ENCODE measurements at regions not wholly inside any gene's neighbourhood (a gene's known extent, or its start where the extent isn't known, plus 50 kb on each side); places are given as distances from the start of the nearest gene placed in this dataset.

DNA sequence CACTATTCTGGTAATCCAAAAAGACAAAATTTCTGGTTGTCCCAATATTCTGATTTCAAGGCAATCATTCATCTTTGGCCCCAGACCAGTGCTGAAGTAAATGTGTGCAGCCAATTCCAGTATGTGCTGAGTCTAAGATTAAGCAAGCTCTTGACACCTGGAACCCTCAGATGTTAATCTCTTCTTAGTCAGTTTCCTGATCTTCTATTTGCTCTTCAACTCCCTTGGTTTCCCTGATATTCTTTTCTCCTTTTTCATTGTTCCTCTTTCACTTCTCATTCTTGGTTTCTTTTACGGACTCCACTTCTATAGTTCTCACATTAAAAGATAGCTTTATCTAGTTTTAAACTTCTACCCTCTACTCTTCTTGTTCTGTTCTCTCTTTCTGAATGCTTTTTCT lies 445.7 kb upstream of the FANCL start:
- H3K4me1 ChIP-seq (ENCODE audit: control insufficient read depth in 1 of 2, insufficient read depth in 2 of 2, low read length in 2 of 2), result no peaks in the 10 kb centered on the region
- no peaks in the 10 kb centered on the region for H3K36me3 ChIP-seq (ENCODE audit: control insufficient read depth in 1 of 2, insufficient read depth in 2 of 2, low read length in 2 of 2)
- H3K9me3 ChIP-seq (ENCODE audit: control insufficient read depth in 1 of 2, low read length in 2 of 2), result no peaks in the 10 kb centered on the region
- no peak overlapping the region for H3K4me3 ChIP-seq (ENCODE audit: low read depth in 1 of 2, low read length in 2 of 2)
- H3K27me3 ChIP-seq (ENCODE audit: low read depth, low read length), result no peaks in the 10 kb centered on the region
- no peak overlapping the region for H3K27ac ChIP-seq (ENCODE audit: low read length)

DNA sequence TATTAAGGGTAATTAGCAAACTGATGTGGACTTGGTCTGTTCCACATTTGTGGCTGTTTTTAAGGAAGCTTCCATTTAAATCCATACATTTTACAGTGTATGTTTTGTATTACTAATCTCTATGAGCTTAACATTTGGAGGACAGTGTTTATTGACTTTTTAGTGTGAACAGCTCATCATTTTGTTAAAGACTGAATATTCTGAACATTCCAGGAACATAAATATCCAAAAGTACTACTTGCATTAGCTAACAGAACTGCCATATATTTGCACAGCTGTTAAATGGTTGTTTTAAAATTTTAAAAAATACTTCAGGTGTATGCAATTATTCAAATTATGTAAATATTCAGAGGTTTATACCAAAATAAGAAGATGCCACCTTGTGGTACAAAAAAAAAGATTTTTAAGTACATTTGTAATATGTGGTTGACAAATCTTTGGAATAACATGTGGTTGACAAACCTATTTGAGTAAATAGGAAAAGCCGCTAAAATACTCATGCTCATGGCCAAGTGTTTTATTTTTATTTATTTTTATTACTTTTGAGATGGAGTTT lies 439.7 kb upstream of the FANCL start:
- Histone ChIP-seq H3K36me3 (ENCODE audit: control insufficient read depth in 1 of 2, insufficient read depth in 2 of 2, low read length in 2 of 2) (no peaks in the 10 kb centered on the region), H3K27ac (ENCODE audit: low read length) (no peak overlapping the region), H3K9me3 (ENCODE audit: control insufficient read depth in 1 of 2, low read length in 2 of 2) (no peaks in the 10 kb centered on the region), H3K27me3 (ENCODE audit: low read depth, low read length) (no peaks in the 10 kb centered on the region), H3K4me1 (ENCODE audit: control insufficient read depth in 1 of 2, insufficient read depth in 2 of 2, low read length in 2 of 2) (no peaks in the 10 kb centered on the region), H3K4me3 (ENCODE audit: low read depth in 1 of 2, low read length in 2 of 2) (no peak overlapping the region)

DNA sequence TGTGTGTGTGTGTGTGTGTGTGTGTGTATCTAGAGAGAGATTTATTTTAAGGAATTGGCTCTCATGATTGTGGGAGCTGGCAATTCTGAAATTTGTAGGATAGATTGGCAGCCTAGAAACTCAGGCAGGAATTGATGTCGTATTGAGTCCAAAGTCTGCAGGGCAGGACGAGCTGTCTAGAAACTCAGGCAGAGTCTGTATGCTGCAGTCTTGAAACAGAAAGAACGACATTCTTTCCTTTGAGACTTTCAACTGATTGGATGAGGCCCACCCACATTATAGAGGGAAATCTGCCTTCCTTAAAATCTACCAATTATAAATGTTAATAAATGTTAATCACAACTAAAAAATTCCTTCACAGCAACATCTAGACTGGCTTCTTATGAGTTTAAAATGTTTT lies 436.6 kb upstream of the FANCL start:
- Histone ChIP-seq H3K27ac (ENCODE audit: low read length) (no peak overlapping the region), H3K4me3 (ENCODE audit: low read depth in 1 of 2, low read length in 2 of 2) (no peak overlapping the region), H3K36me3 (ENCODE audit: control insufficient read depth in 1 of 2, insufficient read depth in 2 of 2, low read length in 2 of 2) (no peaks in the 10 kb centered on the region), H3K9me3 (ENCODE audit: control insufficient read depth in 1 of 2, low read length in 2 of 2) (no peaks in the 10 kb centered on the region), H3K4me1 (ENCODE audit: control insufficient read depth in 1 of 2, insufficient read depth in 2 of 2, low read length in 2 of 2) (no peaks in the 10 kb centered on the region), H3K27me3 (ENCODE audit: low read depth, low read length) (no peaks in the 10 kb centered on the region)

DNA sequence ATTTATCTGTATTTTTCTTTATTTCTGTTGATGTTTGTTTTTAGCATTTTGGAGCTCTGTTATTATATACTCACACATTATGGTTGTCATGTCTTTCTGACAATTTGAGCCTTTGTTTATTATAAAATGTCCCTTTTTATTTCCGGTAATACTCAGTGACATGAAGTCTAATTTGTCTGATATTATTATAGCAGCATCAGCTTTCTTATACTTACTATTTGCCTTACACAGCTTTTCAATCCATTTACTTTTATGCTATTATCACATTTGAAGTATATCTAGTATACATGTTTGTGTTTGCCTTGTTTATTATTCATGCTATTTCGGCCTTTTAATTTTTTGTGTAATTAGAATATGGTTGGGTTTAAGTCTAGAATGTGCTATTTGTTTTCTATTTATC lies 430.6 kb upstream of the FANCL start:
- Histone ChIP-seq H3K27me3 (ENCODE audit: low read depth, low read length) (no peaks in the 10 kb centered on the region), H3K4me3 (ENCODE audit: low read depth in 1 of 2, low read length in 2 of 2) (no peak overlapping the region), H3K36me3 (ENCODE audit: control insufficient read depth in 1 of 2, insufficient read depth in 2 of 2, low read length in 2 of 2) (no peaks in the 10 kb centered on the region), H3K27ac (ENCODE audit: low read length) (no peak overlapping the region), H3K9me3 (ENCODE audit: control insufficient read depth in 1 of 2, low read length in 2 of 2) (no peaks in the 10 kb centered on the region), H3K4me1 (ENCODE audit: control insufficient read depth in 1 of 2, insufficient read depth in 2 of 2, low read length in 2 of 2) (no peaks in the 10 kb centered on the region)

DNA sequence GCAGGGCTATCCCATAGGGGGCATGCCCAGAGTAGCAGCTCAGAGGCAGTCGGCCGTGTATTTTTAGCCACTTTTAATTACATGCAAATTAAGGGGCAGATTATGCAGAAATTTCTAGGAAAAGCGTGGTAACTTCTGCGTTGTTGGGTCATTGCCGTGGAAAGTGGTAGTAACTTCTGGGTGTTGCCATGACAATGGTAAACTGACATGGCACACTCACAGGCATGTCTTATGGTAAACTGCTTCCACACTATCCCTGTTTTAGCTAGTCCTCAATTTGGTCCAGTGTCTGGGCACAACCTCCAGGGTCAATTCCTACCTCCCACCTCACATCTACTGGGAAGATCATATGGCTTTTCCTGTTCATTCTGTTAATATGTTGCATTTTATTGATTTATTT lies 428.9 kb upstream of the FANCL start:
- no peak overlapping the region for H3K4me3 ChIP-seq (ENCODE audit: low read depth in 1 of 2, low read length in 2 of 2)
- H3K9me3 ChIP-seq (ENCODE audit: control insufficient read depth in 1 of 2, low read length in 2 of 2), result no peaks in the 10 kb centered on the region
- H3K36me3 ChIP-seq (ENCODE audit: control insufficient read depth in 1 of 2, insufficient read depth in 2 of 2, low read length in 2 of 2), result no peaks in the 10 kb centered on the region
- no peaks in the 10 kb centered on the region for H3K27me3 ChIP-seq (ENCODE audit: low read depth, low read length)
- H3K27ac ChIP-seq (ENCODE audit: low read length), result no peak overlapping the region
- no peaks in the 10 kb centered on the region for H3K4me1 ChIP-seq (ENCODE audit: control insufficient read depth in 1 of 2, insufficient read depth in 2 of 2, low read length in 2 of 2)

DNA sequence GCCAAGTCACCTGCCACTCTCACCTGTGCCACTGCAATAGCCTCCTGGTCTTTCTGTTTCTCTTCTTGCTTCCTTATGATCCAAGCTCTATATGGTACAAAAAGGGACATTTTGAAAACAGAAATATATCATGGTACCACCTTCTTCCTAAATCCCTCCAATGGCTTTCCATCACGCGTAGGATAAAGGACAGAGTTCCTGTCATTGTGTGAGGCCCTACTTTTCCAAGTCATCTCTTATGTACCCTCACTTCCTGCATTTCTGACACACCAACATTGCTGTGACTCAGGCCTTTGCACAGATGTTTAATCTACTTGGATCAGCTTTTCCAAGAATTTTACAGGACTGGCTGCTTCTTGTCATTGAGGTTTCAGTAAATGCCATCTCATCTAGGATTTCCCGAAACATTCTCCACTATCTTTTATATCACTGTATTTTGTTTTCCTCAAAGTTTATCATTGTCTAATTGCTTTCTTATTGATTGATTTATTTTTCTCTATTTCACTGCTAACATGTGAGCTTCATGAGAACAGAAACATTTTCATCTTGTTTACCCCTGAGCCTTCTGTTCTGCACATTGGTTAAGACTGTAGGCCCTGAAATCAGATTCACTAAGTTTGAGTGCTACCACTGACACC lies 426.1 kb upstream of the FANCL start:
- Histone ChIP-seq H3K4me1 (ENCODE audit: control insufficient read depth in 1 of 2, insufficient read depth in 2 of 2, low read length in 2 of 2) (no peaks in the 10 kb centered on the region), H3K27me3 (ENCODE audit: low read depth, low read length) (no peaks in the 10 kb centered on the region), H3K36me3 (ENCODE audit: control insufficient read depth in 1 of 2, insufficient read depth in 2 of 2, low read length in 2 of 2) (no peaks in the 10 kb centered on the region), H3K4me3 (ENCODE audit: low read depth in 1 of 2, low read length in 2 of 2) (no peak overlapping the region), H3K9me3 (ENCODE audit: control insufficient read depth in 1 of 2, low read length in 2 of 2) (no peaks in the 10 kb centered on the region), H3K27ac (ENCODE audit: low read length) (no peak overlapping the region)

DNA sequence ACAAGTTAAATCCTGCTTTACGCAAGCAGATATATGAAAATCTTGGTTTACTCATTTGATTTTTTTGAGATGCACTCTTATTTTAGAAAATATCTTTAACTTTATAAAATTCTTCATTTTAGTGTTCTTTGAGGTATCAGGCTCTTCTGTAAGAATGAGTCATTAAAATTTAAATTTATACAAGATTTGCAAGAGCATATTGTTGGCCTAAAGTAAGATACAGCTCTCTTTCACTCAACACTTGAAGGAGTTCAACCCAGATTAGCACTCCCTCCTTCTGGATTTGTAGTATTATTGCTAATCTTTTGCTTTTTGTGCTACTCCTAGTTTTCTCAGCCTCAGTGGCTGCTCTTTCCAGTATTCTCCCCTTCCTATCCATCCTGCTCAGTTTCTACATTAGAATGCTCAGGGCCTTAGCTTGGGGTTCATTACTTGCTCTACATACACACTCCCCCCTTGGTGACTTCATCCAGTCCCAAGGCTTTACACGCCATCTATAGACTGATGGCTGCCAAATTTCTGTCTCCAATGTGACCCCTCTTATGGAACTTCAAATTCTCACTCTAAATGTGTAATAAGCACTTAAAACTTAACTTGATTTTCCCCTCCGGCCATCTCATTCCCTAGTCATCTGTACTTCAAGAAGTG lies 425.3 kb upstream of the FANCL start:
- no peak overlapping the region for H3K27ac ChIP-seq (ENCODE audit: low read length)
- no peaks in the 10 kb centered on the region for H3K36me3 ChIP-seq (ENCODE audit: control insufficient read depth in 1 of 2, insufficient read depth in 2 of 2, low read length in 2 of 2)
- no peaks in the 10 kb centered on the region for H3K4me1 ChIP-seq (ENCODE audit: control insufficient read depth in 1 of 2, insufficient read depth in 2 of 2, low read length in 2 of 2)
- no peak overlapping the region for H3K4me3 ChIP-seq (ENCODE audit: low read depth in 1 of 2, low read length in 2 of 2)
- no peaks in the 10 kb centered on the region for H3K9me3 ChIP-seq (ENCODE audit: control insufficient read depth in 1 of 2, low read length in 2 of 2)
- H3K27me3 ChIP-seq (ENCODE audit: low read depth, low read length), result no peaks in the 10 kb centered on the region

DNA sequence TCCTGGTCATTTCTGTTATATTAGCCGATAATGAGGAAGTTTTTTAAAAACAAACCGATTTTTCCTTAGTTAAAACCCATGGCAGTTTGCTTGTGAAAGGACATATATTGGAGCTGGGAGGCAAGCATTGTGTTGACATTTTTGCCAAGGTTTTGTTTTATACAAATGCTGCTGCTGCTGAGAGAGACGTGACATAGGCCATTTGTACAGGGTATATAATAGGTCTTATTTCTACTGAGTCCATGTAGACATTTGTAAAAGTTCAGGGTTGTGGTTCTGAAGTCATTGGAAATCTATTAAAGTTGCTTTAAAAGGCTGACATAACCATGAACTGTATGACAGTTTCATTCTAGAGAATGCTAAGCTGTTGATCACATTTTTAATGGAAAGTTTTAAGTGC lies 424.0 kb upstream of the FANCL start:
- no peaks in the 10 kb centered on the region for H3K27me3 ChIP-seq (ENCODE audit: low read depth, low read length)
- H3K4me1 ChIP-seq (ENCODE audit: control insufficient read depth in 1 of 2, insufficient read depth in 2 of 2, low read length in 2 of 2), result no peaks in the 10 kb centered on the region
- H3K9me3 ChIP-seq (ENCODE audit: control insufficient read depth in 1 of 2, low read length in 2 of 2), result no peaks in the 10 kb centered on the region
- no peaks in the 10 kb centered on the region for H3K36me3 ChIP-seq (ENCODE audit: control insufficient read depth in 1 of 2, insufficient read depth in 2 of 2, low read length in 2 of 2)
- no peak overlapping the region for H3K4me3 ChIP-seq (ENCODE audit: low read depth in 1 of 2, low read length in 2 of 2)
- H3K27ac ChIP-seq (ENCODE audit: low read length), result no peak overlapping the region

DNA sequence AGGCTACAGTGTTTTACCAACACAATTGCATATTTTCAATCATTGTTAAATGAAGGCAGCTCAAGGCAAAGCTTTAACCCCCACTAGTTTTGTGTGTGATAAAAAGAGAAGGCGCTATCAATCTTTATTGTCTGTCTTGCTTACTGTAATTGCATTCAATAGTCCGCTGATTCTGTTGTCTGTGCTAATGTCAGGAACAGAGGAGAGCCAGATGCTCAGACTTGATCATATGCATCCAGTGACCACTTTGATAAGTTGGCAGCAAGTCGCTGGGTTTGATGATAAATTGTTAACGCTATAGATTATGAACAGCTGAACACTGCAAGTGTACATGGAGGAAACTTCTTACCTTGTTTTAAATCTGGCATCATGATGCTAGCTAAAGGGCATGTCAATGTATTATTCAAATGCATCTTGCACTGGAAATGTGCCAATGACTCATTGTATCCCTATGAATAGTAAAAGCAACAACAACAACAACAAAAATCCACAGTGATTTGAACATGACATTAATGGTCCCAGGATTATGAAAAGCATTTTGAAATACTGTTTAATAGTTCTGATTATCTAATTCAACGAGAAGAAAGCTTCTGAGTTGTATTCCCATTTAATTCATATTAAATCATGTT lies 423.5 kb upstream of the FANCL start:
- Histone ChIP-seq H3K27ac (ENCODE audit: low read length) (no peak overlapping the region), H3K36me3 (ENCODE audit: control insufficient read depth in 1 of 2, insufficient read depth in 2 of 2, low read length in 2 of 2) (no peaks in the 10 kb centered on the region), H3K4me1 (ENCODE audit: control insufficient read depth in 1 of 2, insufficient read depth in 2 of 2, low read length in 2 of 2) (no peaks in the 10 kb centered on the region), H3K4me3 (ENCODE audit: low read depth in 1 of 2, low read length in 2 of 2) (no peak overlapping the region), H3K9me3 (ENCODE audit: control insufficient read depth in 1 of 2, low read length in 2 of 2) (no peaks in the 10 kb centered on the region), H3K27me3 (ENCODE audit: low read depth, low read length) (no peaks in the 10 kb centered on the region)

DNA sequence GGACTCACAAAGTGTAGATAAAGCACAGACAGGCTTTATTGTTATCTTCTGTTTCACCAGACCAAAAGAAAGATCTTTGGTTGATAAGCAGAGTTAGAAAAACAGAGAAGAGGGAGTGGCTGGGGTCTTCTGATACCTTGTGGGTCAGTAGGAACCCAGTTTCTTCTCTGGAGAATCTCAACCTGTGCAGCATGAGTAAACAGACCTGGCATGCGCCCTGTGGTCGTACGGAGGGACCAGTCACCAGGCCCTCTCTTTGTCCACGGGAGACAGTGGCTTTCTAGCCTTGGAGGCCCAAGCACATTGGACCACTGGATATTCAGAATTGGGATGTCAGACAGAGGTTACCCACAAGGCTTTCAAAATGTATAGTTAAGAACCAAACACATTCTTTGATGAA lies 418.9 kb upstream of the FANCL start:
- Histone ChIP-seq H3K27me3 (ENCODE audit: low read depth, low read length) (no peaks in the 10 kb centered on the region), H3K27ac (ENCODE audit: low read length) (no peak overlapping the region), H3K4me1 (ENCODE audit: control insufficient read depth in 1 of 2, insufficient read depth in 2 of 2, low read length in 2 of 2) (no peaks in the 10 kb centered on the region), H3K4me3 (ENCODE audit: low read depth in 1 of 2, low read length in 2 of 2) (no peak overlapping the region), H3K9me3 (ENCODE audit: control insufficient read depth in 1 of 2, low read length in 2 of 2) (no peaks in the 10 kb centered on the region), H3K36me3 (ENCODE audit: control insufficient read depth in 1 of 2, insufficient read depth in 2 of 2, low read length in 2 of 2) (no peaks in the 10 kb centered on the region)

DNA sequence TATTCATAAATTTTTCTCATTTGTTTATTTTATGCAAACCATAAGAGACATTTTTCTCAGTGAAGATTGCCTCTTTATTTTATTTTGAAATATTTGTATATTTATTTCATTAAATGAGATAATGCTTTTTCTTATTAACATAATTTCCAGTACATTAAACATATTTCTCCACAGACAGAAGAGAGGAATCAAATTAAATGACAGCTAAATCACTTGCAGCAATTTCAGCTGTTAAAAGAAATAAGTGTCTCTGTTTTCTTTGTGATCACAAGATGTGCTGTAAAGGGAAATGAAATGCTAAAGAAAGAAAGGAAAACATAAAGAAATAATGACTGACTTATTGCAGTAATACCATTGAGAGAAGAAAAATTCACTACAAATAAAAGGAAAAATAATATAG lies 414.0 kb upstream of the FANCL start:
- Histone ChIP-seq H3K4me1 (ENCODE audit: control insufficient read depth in 1 of 2, insufficient read depth in 2 of 2, low read length in 2 of 2) (no peaks in the 10 kb centered on the region), H3K4me3 (ENCODE audit: low read depth in 1 of 2, low read length in 2 of 2) (no peak overlapping the region), H3K36me3 (ENCODE audit: control insufficient read depth in 1 of 2, insufficient read depth in 2 of 2, low read length in 2 of 2) (no peaks in the 10 kb centered on the region), H3K27ac (ENCODE audit: low read length) (no peak overlapping the region), H3K27me3 (ENCODE audit: low read depth, low read length) (no peaks in the 10 kb centered on the region), H3K9me3 (ENCODE audit: control insufficient read depth in 1 of 2, low read length in 2 of 2) (no peaks in the 10 kb centered on the region)
